NCI-H524 (cell line): ENCODE measurements at regions not wholly inside any gene's neighbourhood (a gene's known extent, or its start where the extent isn't known, plus 50 kb on each side); places are given as distances from the start of the nearest gene placed in this dataset.
A peak's percentile ranks its signal among the peaks of the same experiment; 100 is the strongest.

Experiments used
- DNase-seq, 2 experiments: peaks; one replicate each; lab custom pipeline; 2025; lab: John Stamatoyannopoulos, UW

DNA sequence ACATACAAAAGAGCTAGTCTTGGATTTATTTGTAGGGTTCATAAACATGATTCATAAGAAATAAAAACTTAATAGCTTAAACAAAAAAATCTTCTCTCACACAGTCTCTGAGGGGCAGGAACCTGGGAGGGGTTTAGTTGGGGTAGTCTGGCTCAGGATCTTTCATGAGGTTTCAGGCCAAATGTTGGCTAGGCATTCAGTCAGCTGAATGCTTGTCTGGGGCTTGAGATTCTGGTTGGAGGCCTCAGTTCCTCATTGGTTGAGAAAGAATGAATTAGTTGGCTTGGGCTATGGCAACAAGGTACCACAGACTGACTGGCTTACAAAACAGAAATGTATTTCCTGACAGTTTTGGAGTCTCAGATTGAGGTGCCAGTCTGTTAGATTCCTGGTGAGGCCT, 74.3 kb downstream of the ANKRD7 start:
- DNase-seq, result no peak

DNA sequence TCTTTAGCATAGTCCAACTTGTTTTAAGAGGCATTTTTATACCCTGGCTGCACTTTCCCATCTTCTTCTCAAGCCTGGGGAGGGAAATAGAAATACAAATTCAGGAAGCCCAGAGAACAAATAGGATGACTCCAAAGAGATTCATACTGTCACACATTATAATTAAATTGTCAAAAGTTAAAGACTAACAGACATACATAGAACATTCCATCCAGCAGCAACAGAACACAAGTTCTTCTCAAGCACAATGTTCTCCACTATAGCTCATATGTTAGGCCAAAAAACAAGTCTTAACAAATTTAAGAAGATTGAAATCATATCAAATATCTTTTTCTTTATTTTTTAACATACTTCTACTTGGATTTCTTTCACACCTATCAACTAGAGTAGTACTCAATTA, 75.7 kb downstream of the ANKRD7 start:
- no peak for DNase-seq

DNA sequence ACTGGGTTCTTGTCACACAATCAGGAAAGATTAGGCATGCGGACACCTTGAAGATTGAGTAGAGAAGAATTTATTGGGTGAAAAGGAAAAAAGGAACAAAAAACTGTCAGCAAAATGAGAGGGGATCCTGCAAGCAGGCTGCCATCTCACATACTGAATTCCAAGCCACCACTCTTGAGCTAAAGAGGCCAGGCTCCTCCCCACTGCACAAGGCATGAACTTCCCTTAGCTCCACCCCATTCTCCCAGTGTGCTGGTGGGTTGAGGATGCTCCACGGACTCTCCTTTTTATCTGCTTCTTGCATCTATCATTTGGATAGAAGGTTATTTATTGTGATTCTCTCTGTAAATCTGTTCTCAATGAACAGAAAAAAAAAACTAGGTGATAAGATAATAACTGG, 79.6 kb downstream of the ANKRD7 start:
- no peak for DNase-seq

DNA sequence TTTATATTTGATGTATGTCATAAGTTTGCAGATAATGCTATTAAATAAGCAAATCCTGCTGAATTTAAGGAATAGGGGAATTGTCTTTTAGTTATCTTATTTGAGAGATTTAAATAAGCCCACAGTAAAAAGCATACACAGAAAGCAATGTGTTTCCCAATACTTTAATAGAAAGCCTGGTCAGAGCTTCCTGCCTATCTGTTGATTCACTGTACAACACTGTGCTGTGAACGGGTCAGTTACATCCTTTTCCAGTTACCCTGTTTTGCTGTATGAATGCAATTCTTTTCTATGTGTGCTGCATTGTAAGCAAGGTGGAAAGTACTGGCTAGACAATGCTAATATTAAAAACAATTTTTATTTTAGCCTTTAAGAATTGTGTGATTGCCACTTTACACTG, 81.2 kb downstream of the ANKRD7 start:
- no peak for DNase-seq

DNA sequence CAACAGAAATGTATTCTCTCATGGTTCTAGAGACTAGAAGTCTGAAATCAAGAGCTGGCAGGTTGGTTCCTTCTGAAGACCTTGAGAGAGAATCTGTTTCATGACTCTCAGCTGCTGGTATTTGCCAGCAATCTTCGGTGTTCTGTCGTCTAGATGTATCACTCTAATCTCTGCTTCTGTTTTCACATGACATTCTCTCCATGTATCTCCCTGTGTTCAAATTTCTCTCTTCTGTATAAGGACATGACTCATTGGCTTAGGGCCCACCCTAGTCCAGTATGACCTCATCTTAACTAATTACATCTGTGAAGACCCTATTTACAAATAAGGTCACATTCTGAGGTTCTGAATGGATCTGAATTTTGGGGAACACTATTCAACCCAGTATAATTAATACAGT, 82.3 kb downstream of the ANKRD7 start:
- no peak for DNase-seq

DNA sequence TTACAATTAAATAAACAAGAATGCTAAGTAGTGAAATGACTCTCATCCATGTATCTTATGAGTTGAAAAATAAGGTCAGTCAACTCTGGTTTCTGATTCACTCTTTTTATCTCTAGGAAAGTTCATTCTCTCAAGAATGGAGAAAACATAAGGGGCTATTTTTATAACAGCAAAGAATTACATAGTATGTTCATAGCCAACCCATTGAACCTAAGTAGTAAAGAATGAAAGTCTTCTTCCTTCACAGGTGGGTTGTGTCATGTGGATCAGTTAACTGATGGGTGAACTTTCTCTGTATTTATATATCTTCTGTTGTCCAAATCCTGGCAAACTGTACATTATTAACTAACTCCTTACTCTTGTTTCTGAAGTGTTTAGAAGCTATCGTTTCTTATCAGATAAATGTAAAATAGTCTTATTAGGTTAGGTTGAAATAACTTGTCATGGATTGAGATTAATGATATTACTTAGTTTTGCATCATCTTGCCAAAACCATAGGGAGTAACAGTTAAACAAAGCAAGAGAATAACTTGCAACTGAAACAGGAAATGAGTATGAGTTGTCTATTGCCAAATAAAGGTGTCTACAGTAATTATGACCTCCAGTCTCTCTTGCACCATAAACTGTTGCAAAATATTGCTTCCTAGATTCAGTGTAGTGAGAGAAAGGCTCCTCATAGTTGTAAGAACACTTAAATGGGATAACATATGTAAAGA, 86.8 kb downstream of the ANKRD7 start:
- DNase-seq, result no peak

DNA sequence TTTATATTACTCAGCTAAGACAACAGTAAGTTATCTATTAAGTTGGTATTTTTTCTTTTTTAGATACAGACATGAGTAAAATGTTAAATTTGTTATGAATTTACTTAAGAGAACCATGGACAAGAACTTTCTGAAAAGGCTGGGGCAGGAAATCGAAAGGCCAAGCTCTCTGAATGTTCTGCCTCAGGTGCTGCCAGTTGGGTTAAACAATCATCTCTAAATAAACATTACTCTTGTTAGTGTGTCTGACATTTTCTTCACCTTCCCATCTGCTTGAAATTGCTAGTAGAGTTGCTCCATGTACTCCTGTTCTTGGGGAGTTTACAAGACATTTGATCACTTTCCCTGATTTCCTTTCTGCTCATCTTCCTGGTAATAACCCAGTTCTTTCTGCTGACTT, 87.5 kb downstream of the ANKRD7 start:
- DNase-seq, result no peak

DNA sequence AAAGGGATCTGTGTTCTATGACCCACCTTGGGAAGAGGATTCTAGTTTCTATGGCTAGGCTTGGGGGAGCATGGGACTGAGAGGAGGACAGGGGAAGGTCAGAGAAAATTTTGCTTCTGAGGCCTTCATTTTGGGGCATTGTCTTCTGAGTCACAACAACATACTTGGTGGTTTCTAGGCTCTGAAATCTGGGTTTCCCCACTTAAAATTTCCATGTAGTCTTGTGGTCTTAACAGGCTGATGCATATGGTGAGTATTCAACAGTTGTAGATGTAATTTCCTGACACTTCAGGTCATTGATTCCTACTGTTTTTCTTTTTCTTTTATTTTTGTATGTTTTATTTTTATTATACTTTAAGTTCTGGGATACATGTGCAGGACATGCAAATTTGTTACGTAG, 88.5 kb downstream of the ANKRD7 start:
- no peak for DNase-seq

DNA sequence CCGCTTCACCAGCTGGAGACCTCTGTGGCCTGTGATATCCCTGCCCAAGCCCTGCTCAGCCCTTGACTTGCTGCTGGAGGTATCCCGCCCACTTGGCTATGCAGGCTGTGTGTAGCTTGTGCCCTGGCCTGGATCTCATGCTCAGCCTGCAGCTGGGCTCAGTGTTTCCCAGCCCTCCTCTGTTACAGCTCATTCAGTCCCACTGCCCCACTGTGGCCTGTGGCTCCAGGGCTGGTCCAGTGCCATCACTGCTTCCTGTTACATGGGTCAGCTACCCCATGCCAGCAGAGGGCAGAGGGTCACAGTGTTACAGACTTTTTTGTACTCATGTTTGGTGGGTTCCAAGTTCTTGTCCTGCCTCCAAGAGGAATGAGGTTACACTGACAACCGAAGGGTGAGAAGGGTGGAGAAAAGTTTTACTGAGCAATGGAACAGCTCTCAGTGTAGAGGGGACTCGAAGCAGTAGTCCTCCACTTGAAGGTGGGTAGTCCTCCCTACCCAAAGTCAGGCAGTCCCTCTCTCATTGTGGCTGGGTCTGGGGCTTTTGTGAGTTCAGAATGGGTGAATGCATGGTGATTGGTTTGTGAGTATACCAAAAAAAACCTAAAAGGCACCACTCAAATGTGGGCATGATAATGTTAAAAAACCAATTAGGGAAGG, 100.4 kb downstream of the ANKRD7 start:
- DNase-seq, result no peak

DNA sequence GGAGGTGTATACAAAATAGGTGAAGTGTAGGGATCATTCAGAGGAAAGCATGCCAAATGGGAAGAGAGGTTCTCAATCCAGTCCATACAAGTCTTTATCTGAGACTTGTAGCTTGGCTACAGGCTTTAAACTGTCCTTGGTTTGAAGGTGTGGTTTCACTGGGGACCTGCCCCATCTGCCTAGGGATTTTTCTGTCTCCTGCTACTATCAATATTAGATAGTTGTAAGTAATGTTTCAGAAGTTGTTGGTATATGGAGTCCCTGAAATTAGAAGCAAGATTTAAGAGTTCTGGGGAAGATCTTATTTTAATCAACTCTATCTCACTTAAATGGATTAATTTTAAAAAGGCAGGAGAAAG, 100.9 kb downstream of the ANKRD7 start:
- no peak for DNase-seq

DNA sequence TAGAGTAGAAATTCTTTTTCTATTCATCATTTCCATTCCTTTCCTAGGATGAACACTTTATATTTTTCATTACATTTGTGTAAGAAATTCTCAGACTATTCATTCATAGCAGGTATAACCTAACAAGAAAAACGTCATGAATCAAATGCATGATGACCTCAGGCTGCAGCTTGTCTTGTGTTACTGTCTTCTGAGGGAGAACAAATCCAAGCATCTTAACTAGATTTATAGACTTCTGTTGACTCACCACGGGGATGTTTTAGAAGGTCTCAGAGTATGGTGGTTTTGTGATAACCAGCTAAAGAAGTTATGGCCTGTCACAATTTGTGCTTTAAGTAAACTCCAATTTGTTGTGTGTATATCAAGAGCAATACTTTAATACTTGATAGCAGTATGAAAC, 102.7 kb downstream of the ANKRD7 start:
- DNase-seq, result no peak

DNA sequence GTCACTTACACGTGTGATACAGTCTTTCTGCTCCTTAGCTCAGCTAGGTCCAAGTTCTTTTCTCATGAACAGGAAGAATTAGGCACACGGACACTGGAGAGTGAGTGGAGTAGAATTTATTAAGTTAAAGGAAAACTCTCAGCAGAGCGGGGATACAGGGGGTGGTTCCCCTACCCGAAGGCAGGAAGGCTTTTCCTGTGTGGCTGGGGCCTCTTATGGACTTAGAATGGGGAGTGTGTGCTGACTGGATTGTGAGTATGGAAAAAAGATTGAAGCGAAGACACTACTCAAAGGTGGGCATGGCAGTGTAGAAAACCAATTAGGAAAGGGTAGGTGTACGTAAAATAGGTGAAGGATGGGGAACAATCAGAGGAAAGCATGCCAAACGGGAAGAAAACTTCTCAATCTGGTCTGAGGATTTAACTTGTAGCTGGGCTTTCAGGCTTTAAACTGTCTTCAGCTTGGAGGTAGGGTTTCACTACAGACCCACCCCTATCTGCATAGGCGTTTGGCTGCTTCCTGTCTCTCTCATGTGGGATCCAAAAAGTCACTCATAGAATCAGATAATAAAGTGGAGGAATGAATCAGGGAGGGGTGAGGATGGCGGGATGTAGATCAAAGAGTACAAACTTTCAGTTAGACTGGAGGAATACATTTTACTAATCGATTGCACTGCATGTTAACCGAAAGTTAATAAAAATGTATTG, 104.2 kb downstream of the ANKRD7 start:
- DNase-seq, result no peak

DNA sequence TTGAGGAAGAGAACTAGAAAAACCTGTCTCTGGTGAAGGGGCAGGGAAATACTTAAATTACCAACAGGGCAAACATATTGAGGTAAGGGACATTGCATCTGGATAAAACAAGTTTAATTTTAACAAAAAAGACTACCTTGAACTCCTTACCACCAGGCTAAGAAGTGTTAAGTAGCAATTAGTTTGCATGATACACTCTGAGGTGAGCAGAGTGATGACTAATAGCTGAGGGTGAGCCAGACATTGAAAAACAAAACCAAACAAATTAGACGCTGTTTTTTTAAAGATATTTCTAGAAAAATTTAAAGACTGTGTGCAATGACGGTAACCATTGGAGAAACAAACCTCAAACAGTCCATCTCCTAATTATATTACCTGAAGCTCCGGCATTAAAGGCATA, 105.9 kb downstream of the ANKRD7 start:
- DNase-seq, result no peak

DNA sequence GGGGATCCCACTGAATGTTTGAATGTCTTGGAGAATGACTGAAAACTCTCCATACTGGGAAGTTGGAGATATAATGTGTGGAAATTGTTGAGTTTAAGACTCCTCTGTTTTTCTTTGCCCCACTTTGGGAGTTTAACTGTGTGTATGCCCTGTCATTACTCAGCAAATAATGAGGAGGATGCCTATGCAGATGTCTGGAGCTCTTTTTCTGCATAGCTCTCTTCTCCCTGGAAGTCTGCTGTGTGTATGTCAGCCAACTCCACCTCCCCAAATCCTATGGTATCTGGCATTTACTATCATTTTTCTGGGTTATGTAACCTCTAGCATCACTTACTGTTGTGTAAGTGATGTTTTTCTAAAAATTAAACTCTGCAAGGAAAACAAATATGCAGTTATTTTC, 122.2 kb downstream of the ANKRD7 start:
- DNase-seq, result no peak

DNA sequence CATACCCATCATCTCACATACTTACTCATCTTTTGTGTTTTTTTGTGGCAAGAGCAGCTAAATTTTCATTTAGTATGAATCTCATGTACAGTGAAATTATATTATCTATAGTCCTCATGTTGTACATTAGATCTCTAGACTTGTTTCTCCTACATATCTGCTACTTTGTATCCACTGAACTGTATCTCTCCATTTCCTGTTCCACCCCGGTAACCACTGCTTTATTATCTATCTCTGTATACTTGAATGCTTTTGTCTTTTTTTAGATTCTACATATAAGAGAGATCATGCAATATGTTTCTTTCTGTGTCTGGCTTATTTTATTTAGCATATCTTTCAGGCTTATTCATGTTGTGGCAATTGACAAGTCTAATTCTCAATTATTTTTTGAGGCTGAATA, 125.1 kb downstream of the ANKRD7 start:
- no peak for DNase-seq

DNA sequence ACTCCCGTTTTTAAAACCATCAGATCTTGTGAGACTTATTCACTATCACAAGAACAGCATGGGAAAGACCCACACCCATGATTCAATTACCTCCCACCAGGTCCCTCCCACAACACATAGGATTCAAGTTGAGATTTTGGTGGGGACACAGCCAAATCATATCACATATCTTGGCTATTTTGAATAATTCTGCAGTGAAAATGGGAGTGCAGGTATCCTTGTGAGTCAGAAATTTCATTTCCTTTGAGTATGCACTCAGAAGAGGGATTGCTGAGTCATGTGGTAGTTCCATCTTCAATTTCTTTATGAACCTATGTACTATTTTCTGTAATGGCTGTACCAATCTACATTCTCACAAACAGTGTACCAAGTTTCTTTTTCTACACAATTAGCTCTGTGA, 125.8 kb downstream of the ANKRD7 start:
- no peak for DNase-seq

DNA sequence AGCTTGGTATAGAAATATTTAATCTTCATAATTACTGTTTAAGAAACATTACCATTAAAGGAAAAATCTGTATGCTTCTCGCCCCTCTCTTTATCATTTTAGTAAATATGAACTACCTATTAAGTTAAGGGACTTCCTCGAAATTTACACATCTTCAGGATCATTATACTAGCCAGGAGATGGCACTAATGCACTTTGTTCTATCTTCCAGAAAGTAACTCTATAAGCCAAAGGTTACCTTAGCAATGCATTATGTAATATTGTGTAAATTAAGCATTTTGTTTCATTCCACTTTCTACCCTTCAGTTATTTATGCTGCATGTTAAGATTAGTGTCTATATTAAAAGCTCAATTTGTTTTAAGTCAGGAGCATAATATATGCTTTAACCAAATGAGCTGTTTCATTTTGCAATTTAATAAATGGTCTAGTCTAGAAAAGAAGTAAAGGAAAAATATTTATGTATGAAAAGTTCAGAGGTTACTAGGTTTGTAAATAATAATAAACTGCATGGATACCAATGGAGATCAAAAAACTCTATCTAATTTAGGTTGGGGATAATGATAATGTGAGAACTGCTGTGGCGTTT, 128.5 kb downstream of the ANKRD7 start:
- DNase-seq, result peak; percentile 17 to 62

DNA sequence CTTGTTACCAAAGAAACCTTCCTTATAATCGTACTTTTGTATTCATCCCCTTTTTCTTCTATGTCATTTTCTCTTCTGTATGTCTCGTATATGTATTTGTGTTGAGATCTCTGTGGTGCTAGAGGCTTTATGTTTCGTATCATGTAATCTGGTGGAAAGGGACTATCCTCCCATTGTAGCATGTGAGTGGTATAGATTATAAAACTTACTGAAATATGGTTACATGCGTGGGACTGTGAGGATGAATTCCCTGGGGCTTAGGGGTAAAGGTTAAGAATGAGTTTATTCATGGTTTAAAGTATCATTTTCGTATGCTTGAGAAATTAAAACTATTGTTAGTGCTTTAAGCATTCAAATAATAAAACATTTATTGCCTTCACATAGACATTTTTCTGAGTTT, 141.9 kb downstream of the ANKRD7 start:
- DNase-seq, result no peak

DNA sequence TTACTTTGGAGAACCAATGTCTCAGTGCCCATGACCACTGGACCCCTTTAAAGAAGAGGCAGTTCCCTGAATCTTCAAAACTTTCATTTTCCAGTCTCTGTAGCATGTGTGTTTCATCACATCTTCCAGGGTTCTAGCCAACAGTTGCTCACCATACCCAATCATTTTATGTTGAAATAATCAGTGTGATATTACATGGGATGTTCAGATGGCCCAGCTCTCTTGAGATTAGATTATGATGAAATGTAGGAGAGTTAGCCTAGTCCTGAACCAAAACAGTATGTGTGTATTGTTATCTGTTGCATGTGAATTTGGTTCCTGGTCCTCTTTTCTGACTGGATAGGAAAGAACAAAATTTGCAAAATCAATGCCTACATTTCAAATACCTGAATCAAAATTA, 144.5 kb downstream of the ANKRD7 start:
- DNase-seq, result no peak

DNA sequence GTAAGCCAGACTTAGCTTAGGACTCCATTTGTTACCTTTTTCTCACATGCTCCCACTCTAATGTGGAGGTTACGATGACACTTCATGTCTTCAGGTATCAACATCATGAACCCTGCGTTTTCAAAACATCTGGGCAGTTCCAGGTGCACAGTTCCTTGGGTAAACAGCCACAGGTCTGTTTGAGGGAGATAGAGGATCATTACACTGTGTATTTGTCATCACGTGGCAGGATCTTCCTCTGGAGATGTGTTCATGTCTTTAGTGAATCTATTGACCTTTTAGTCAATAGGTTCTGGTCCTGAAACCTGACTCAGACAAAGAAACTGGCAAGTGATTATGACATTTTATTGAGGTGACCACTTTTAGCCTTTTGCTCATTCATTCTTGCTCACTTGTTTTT, 145.5 kb downstream of the ANKRD7 start:
- no peak for DNase-seq

DNA sequence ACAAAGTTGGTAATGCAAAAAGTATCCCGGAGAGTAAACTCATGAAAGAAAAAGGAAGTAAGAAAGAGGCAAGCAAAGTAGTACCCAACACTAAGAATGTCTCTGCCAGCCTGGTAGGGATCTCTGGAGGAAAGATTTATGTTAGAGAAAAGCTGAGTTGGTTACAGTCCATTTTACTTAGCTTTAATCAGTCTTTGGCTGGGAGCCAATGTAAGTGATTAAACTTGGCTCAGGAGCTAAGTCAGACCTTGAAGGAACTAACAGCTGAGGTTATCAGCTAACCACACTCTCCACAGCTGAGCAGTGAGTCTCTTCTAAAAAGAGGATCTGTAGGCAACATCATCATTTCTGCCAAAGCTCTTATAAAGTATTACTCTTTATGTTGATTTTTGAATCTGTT, 148.0 kb downstream of the ANKRD7 start:
- peak; percentile 27 to 79 for DNase-seq

DNA sequence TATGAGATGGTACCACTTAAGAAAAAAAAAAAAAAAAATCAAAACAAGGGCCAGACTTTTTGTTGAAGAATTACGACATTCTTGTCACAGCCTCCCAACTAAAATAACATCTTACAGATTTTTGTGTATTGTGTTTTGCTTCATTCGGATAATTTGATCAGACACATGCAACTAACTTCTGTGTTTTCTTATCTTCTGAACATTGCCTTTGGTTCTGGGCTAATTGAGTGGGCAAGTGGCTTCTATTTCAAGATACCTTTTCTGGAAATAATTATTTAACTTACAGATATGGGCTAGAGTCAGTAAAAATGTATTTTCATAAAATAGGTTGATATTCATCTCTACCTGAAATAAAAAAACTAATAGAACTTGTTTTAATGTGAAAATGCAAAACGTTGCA, 165.1 kb downstream of the ANKRD7 start:
- no peak for DNase-seq

DNA sequence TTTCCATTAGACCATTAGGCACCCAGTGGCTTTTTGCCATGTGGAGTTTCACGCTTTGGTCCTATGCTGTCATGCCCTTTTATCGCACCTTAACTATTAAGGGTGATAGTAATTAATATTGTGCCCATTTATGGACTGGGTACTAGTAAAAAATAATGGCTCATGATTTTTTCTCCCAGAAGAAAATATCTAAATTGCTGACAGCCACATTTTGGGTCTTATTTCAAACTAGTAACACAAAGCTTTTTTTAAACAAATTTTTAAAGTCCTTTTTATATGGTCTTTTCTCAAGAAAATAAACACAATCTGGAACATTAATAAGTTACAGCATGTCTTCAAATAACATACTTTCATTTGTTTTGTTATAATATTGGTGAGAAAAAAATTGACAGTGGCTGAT, 179.7 kb downstream of the ANKRD7 start:
- DNase-seq, result no peak
